AG09309 (cell line): ENCODE measurements at regions not wholly inside any gene's neighbourhood (a gene's known extent, or its start where the extent isn't known, plus 50 kb on each side); places are given as distances from the start of the nearest gene placed in this dataset.

ENCODE experiments used
- DNase-seq: peaks from one replicate; pipeline ENCODE4 v3.0.0-alpha.2; 2010; ENCODE audit warnings: low read depth
- H3K4me3 ChIP-seq: 2 replicates; pipeline ENCODE4 v1.5.1; 2011; ENCODE audit warnings: mild to moderate bottlenecking, low read depth, low read length, moderate library complexity; ENCODE audit not compliant: control insufficient read depth
- CTCF ChIP-seq: IDR thresholded peaks from 2 replicates; pipeline ENCODE4 v1.5.1; 2011; ENCODE audit warnings: mild to moderate bottlenecking, low read depth, low read length, inconsistent platforms; ENCODE audit not compliant: insufficient read depth, control insufficient read depth; ENCODE audit errors: missing control alignments

- DNase-seq: no peak
- no peak overlapping the region for H3K4me3 ChIP-seq
- no peak for TF ChIP-seq CTCF
Measured at GRCh38 chr10:130914367-130914766, 397.2 kb downstream of the TCERG1L start.

- no peak overlapping the region for H3K4me3 ChIP-seq
- no peak for TF ChIP-seq CTCF
- DNase-seq: no peak
Measured at GRCh38 chr10:130915065-130915464, 396.5 kb downstream of the TCERG1L start.

GRCh38 chr10:130921461-130921860 is 390.1 kb downstream of the TCERG1L start:
- no peak for TF ChIP-seq CTCF
- no peak for DNase-seq
- H3K4me3 ChIP-seq: no peak overlapping the region

GRCh38 chr10:130921911-130922440 is 389.5 kb downstream of the TCERG1L start:
- DNase-seq: no peak

GRCh38 chr10:130923596-130923995 is 387.9 kb downstream of the TCERG1L start:
- DNase-seq: no peak
- TF ChIP-seq CTCF: no peak
- no peak overlapping the region for H3K4me3 ChIP-seq

More at GRCh38 chr10:130921911-130922440, 389.5 kb downstream of the TCERG1L start:
- no peak for TF ChIP-seq CTCF
- H3K4me3 ChIP-seq: no peak overlapping the region

GRCh38 chr10:130924138-130924819 is 387.2 kb downstream of the TCERG1L start:
- no peak for DNase-seq
- TF ChIP-seq CTCF: no peak
- no peak overlapping the region for H3K4me3 ChIP-seq
